ENCODE measurements at regions not wholly inside any gene's neighbourhood (a gene's known extent, or its start where the extent isn't known, plus 50 kb on each side); places are given as distances from the start of the nearest gene placed in this dataset.

GRCh38 chr1:55554611-55555010 is 339.4 kb upstream of the USP24 start:
- no peak for TF ChIP-seq EZH2 (IDR thresholded peaks at IDR 0.05; ENCODE audit: insufficient read depth, poor library complexity, severe bottlenecking)
- TF ChIP-seq EZH2phosphoT487 (IDR thresholded peaks at IDR 0.05; ENCODE audit: insufficient read depth, low read depth): no peak
